H1 (cell line): ENCODE measurements at regions not wholly inside any gene's neighbourhood (a gene's known extent, or its start where the extent isn't known, plus 50 kb on each side); places are given as distances from the start of the nearest gene placed in this dataset.

Experiments used
- BRCA1 ChIP-seq: IDR thresholded peaks from 2 replicates; pipeline ENCODE4 v1.6.1; 2012; ENCODE audit warnings: low read depth, low read length, improper control_type of control experiment
- TAF1 ChIP-seq: IDR thresholded peaks from 2 replicates; pipeline ENCODE4 v1.6.1; 2011; ENCODE audit warnings: mild to moderate bottlenecking, low read depth, low read length

- TF ChIP-seq BRCA1 = no peak
- TF ChIP-seq TAF1 = no peak
Observed at GRCh38 chr5:168005936-168006335, 285.5 kb upstream of the WWC1 start.
